HFF-Myc (cell line): ENCODE measurements at regions not wholly inside any gene's neighbourhood (a gene's known extent, or its start where the extent isn't known, plus 50 kb on each side); places are given as distances from the start of the nearest gene placed in this dataset.
"Not testable (repeated sequence)": the region's sequence is repeated elsewhere in the genome, so short reads cannot be mapped to it uniquely, and the experiment has no call there.

ENCODE experiments used
- DNase-seq: peaks from one replicate; pipeline ENCODE4 v3.0.0-alpha.2; 2011; ENCODE audit warnings: low read depth; ENCODE audit errors: extremely low read depth
- H3K4me3 ChIP-seq: replicated peaks from 2 replicates; pipeline ENCODE4 v1.5.1; 2011; ENCODE audit warnings: low read depth, mild to moderate bottlenecking, control low read depth, low read length
- CTCF ChIP-seq: IDR thresholded peaks from 2 replicates; pipeline ENCODE4 v1.5.1; 2012; ENCODE audit warnings: mild to moderate bottlenecking, low read depth, low read length, control low read depth; ENCODE audit errors: missing control alignments

- H3K4me3 ChIP-seq = no peak overlapping the region
- no peak for TF ChIP-seq CTCF
- DNase-seq = no peak
Observed at GRCh38 chr3:86887876-86888275, 103.1 kb downstream of the VGLL3 start.

- no peak overlapping the region for H3K4me3 ChIP-seq
- no peak for TF ChIP-seq CTCF
- DNase-seq = no peak
Observed at GRCh38 chr3:86880066-86880465, 110.9 kb downstream of the VGLL3 start.

DNA sequence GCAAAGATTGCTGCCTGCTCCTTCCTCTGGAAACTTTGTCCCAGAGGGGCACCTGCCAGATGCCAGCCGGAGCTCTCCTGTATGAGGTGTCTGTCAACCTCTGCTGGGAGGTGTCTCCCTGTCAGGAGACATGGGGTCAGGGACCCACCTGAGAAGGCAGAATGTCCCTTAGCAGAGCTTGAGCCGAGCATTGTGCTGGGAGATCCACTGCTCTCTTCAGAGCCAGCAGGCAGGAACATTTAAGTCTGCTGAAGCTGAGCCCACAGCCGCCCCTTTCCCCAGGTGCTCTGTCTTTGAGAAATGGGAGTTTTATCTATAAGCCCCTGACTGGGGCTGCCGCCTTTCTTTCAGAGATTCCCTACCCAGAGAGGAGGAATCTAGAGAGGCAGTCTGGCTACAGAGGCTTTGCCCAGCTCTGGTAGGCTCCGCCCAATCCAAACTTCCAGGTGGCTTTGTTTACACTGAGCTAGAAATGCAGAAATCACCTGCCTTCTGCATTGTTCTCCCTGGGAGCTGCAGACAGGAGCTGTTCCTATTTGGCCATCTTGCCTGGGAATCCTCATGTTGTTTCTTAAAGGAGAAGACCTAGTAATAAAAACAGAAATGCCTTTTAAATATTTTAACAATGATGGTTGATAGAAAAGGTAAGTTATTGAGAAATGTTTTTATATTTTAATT lies 114.3 kb downstream of the VGLL3 start:
- H3K4me3 ChIP-seq, DNase-seq: not testable (repeated sequence)

GRCh38 chr3:86874790-86875189 lies 116.2 kb downstream of the VGLL3 start:
- H3K4me3 ChIP-seq, DNase-seq: not testable (repeated sequence)

- TF ChIP-seq CTCF = no peak
- no peak for DNase-seq
- H3K4me3 ChIP-seq = no peak overlapping the region
Observed at GRCh38 chr3:86869566-86869965, 121.4 kb downstream of the VGLL3 start.

DNA sequence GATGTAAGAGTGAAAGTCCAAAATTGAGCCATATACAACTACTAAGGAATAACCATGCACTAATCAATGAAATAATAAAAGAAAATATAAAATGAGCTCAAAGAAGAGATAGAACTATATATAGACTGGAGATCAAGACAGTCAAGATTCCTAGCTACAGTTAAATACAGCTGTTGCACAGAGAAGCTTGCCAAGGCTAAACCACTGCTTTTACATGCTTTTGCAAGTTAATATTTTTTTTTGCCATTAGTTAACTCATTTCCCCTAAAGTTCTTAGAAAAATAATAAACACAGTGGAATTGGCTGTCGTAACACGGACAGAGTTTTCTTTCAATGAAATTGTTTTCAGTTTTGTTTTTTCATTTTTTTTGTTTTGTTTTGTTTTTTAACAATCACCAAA lies 123.0 kb downstream of the VGLL3 start:
- DNase-seq = no peak
- TF ChIP-seq CTCF = no peak
- no peak overlapping the region for H3K4me3 ChIP-seq

DNA sequence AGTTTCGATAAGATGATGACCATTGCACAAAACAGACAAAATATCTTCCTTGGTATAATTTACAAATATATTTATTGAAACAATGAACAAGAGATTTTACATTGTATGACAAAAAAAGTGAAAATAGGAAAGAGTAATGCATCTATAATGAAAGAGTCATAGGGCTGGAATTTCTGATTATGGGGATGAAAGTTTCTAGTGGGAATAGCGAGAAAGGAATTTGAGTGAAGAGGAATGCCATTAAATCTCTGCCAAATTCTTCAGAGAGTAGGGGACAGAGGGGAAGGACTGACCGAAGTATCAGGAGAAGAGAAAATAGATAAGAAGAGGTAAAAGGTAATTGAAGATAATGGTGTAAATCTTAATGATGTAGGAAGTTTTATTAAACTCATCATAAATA lies 125.4 kb downstream of the VGLL3 start:
- TF ChIP-seq CTCF = no peak
- DNase-seq = no peak
- H3K4me3 ChIP-seq = no peak overlapping the region

GRCh38 chr3:86856711-86857110 lies 134.2 kb downstream of the VGLL3 start:
- no peak for DNase-seq
- no peak for TF ChIP-seq CTCF
- H3K4me3 ChIP-seq = no peak overlapping the region
